ENCODE measurements at regions not wholly inside any gene's neighbourhood (a gene's known extent, or its start where the extent isn't known, plus 50 kb on each side); places are given as distances from the start of the nearest gene placed in this dataset.

- no peak for TF ChIP-seq CTCF (IDR thresholded peaks at IDR 0.05 in 4 of 5, conservative IDR thresholded peaks at IDR 0.05 in 1 of 5)
- TF ChIP-seq POLR2A (IDR thresholded peaks at IDR 0.05): peak; percentile 24 to 44
Measured at GRCh38 chr10:50990568-50991455, 83.5 kb upstream of the PRKG1 start.
